ENCODE measurements at regions not wholly inside any gene's neighbourhood (a gene's known extent, or its start where the extent isn't known, plus 50 kb on each side); places are given as distances from the start of the nearest gene placed in this dataset.

- DNase-seq (ENCODE audit: low spot score in 2 of 2) = no peak
- no peak for TF ChIP-seq POLR2AphosphoS5 (IDR thresholded peaks at IDR 0.05)
- TF ChIP-seq, protein P1, sequence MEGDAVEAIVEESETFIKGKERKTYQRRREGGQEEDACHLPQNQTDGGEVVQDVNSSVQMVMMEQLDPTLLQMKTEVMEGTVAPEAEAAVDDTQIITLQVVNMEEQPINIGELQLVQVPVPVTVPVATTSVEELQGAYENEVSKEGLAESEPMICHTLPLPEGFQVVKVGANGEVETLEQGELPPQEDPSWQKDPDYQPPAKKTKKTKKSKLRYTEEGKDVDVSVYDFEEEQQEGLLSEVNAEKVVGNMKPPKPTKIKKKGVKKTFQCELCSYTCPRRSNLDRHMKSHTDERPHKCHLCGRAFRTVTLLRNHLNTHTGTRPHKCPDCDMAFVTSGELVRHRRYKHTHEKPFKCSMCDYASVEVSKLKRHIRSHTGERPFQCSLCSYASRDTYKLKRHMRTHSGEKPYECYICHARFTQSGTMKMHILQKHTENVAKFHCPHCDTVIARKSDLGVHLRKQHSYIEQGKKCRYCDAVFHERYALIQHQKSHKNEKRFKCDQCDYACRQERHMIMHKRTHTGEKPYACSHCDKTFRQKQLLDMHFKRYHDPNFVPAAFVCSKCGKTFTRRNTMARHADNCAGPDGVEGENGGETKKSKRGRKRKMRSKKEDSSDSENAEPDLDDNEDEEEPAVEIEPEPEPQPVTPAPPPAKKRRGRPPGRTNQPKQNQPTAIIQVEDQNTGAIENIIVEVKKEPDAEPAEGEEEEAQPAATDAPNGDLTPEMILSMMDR (IDR thresholded peaks at IDR 0.05) = no peak
- no peak for TF ChIP-seq POLR2A (IDR thresholded peaks at IDR 0.05)
- Histone ChIP-seq H3K9me3 (no peaks in the 10 kb centered on the region), H3K4me3 (no peak overlapping the region), H3K27me3 (no peaks in the 10 kb centered on the region), H3K27ac (no peak overlapping the region), H3K36me3 (no peaks in the 10 kb centered on the region), H3K4me1 (peaks cover 0 to 13% of the 10 kb centered on the region in 2 donors)
- intact Hi-C loops (cut with DNase I; ENCODE audit: low total_unique reads) = no loop called here
Measured at GRCh38 chr15:69592954-69593353, 140.3 kb downstream of the RPLP1 start.

DNA sequence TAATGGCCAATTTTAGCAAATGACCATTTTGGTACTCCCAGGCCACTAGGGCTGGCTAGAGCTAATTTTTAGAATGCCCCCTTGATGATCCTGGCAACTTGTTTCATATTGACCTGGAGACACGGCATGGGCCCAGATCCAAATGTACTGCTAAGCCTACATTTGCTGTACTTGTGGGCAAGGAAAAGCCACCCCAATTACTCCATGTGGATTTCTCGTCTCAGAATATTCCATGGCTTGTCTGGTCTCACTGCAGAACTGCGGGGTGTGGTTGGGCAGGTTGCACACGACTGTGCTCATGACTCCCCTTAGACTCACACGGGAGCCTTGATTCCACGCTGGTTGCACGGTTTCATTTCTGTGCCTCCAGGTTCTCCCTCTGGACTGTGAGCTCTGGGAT lies 140.9 kb downstream of the RPLP1 start:
- Histone ChIP-seq H3K9me3 (no peaks in the 10 kb centered on the region), H3K36me3 (no peaks in the 10 kb centered on the region), H3K27ac (no peak overlapping the region), H3K27me3 (no peaks in the 10 kb centered on the region), H3K4me3 (no peak overlapping the region), H3K4me1 (peaks cover 0 to 13% of the 10 kb centered on the region in 2 donors)
- TF ChIP-seq, protein P1 (IDR thresholded peaks at IDR 0.05) = no peak
- TF ChIP-seq POLR2A (IDR thresholded peaks at IDR 0.05) (no peak), POLR2AphosphoS5 (IDR thresholded peaks at IDR 0.05) (no peak)
- intact Hi-C loops (cut with DNase I; ENCODE audit: low total_unique reads) = no loop called here
- no peak for DNase-seq (ENCODE audit: low spot score in 2 of 2)

DNA sequence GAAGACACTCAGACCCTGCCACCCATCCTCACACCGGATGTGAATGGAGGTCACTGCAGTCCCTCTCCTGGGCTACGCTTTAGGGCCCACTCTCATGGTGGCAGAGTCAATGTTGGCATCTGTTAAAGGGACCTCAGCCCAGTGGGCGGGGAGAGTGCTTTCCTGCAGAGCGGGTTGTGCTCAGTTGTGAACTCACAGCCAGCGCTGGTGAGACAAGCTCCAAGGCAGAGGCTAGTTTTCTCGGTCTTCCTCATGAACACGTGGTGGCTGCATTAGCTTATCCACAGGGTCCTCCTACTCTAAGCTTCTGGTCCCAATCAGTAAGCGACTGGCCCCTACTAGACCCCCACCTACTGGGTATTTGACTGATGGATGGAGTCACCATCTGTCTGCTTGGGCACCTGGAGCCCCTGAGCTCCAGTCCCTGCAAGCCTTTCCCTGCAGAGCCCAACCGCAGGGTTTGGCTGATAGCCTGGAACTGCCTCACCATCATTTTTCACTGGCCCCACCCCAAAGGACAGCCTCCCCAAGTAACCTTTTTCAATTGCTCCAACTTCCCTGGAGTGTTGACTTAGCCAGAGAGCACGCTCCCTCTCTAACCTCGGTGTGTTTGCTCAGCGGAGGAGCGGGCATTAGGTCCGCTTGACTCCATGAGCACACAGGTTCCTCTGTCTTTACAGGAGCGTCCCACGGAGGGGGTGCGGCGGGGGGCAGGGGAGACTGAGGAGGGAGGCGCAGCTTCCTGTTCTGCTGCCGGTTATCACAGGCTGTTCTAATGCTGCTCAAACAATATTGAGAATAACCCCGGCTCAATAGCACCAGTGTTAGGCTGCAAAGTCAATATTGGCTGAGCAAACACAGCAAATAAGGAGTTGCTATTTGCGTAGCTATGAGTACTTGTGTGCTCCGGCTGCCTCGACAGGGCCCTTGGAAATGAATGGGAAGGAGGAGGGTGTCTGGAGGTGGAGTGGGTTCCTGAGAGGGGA lies 141.7 kb downstream of the RPLP1 start:
- intact Hi-C loops (cut with DNase I; ENCODE audit: low total_unique reads) = no loop called here
- no peaks in the 10 kb centered on the region for H3K36me3 ChIP-seq
- peak overlapping the region; percentile 22 to 55 for H3K27ac ChIP-seq
- H3K27me3 ChIP-seq = no peaks in the 10 kb centered on the region
- TF ChIP-seq, protein P1 (IDR thresholded peaks at IDR 0.05) = no peak
- TF ChIP-seq POLR2A (IDR thresholded peaks at IDR 0.05) = no peak
- TF ChIP-seq POLR2AphosphoS5 (IDR thresholded peaks at IDR 0.05) = peak; percentile 25 to 69 (median 37)
- H3K4me3 ChIP-seq = peak overlapping the region in 1 of 3 donors; percentile 12
- DNase-seq (ENCODE audit: low spot score in 2 of 2) = peak; percentile 65 to 90
- no peaks in the 10 kb centered on the region for H3K9me3 ChIP-seq
- H3K4me1 ChIP-seq = peaks cover 0 to 13% of the 10 kb centered on the region in 2 donors

GRCh38 chr15:69595009-69595791 lies 142.6 kb downstream of the RPLP1 start:
- Histone ChIP-seq H3K4me1 (peaks cover 0 to 13% of the 10 kb centered on the region in 2 donors), H3K4me3 (no peak overlapping the region), H3K9me3 (no peaks in the 10 kb centered on the region), H3K27ac (peak overlapping the region; percentile 22 to 55), H3K27me3 (no peaks in the 10 kb centered on the region), H3K36me3 (no peaks in the 10 kb centered on the region)
- no peak for DNase-seq (ENCODE audit: low spot score in 2 of 2)
- intact Hi-C loops (cut with DNase I; ENCODE audit: low total_unique reads) = no loop called here
- TF ChIP-seq POLR2AphosphoS5 (IDR thresholded peaks at IDR 0.05) (peak in 1 of 3 donors; percentile 17), POLR2A (IDR thresholded peaks at IDR 0.05) (no peak)

GRCh38 chr15:69597061-69597592 lies 144.5 kb downstream of the RPLP1 start:
- no peaks in the 10 kb centered on the region for H3K9me3 ChIP-seq
- intact Hi-C loops (cut with DNase I; ENCODE audit: low total_unique reads) = no loop called here

More at GRCh38 chr15:69597061-69597592, 144.5 kb downstream of the RPLP1 start:
- H3K4me1 ChIP-seq = peaks cover 0 to 13% of the 10 kb centered on the region in 2 donors
- TF ChIP-seq, protein P1 (IDR thresholded peaks at IDR 0.05) = no peak
- TF ChIP-seq POLR2AphosphoS5 (IDR thresholded peaks at IDR 0.05) = no peak
- no peak for TF ChIP-seq POLR2A (IDR thresholded peaks at IDR 0.05)
- no peak overlapping the region for H3K27ac ChIP-seq
- H3K4me3 ChIP-seq = no peak overlapping the region
- no peak for DNase-seq (ENCODE audit: low spot score in 2 of 2)
- H3K36me3 ChIP-seq = no peaks in the 10 kb centered on the region
- no peaks in the 10 kb centered on the region for H3K27me3 ChIP-seq
